Stimulated activated naive CD4-positive, alpha-beta T cell (primary cell): ENCODE measurements at regions not wholly inside any gene's neighbourhood (a gene's known extent, or its start where the extent isn't known, plus 50 kb on each side); places are given as distances from the start of the nearest gene placed in this dataset.
"Not testable (repeated sequence)": the region's sequence is repeated elsewhere in the genome, so short reads cannot be mapped to it uniquely, and the experiment has no call there.

ENCODE experiments used
- DNase-seq, 6 experiments: peaks; one replicate each; lab custom pipeline; 2025; lab: John Stamatoyannopoulos, UW

DNA sequence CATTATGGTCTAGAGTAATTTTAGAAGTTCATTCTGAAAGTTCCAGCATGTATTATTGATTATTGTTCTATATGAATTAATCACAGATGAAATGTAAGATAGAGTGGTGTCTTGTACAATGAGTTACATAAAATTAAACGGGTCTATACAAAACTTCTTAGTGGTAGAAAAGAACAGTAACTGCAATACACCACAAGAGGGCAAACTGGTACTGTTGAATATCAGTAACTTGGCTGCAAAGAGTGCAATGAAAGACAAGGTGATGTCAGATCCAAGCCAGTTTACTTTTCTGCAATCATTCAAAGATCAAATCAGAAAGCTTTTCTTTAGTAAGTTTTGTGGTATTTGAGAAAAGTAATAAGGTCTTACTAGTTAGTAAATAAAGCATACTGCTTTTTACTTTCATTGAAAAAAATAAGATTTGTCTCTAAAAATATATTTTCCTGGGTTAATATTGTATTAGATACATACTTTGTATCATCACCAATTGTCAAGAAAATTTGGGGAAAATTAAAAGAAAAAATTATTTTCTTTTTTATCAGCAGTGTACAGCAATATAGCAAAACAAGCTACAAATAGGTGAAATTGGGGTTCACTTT, 66.4 kb upstream of the BTG3 start:
- DNase-seq: peak in 3 of 6 experiments; percentile 48 to 68 (median 61)

DNA sequence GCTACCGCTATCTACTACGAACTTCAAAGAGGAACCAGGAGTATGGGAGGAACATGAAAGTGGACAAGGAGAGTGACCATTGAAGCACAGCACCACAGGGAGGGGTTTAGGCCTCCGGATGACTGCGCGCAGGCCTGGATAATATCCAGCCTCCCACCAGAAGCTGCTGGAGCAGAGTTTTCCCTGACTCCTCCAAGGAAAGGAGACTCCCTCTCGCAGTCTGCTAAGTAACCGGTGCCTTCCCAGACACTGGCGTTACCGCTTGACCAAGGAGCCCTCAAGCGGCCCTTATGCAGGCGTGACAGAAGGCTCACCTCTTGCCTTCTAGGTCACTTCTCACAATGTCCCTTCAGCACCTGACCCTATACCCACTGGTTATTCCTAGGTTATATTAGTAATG, 64.2 kb upstream of the BTG3 start:
- DNase-seq: not testable (repeated sequence)

DNA sequence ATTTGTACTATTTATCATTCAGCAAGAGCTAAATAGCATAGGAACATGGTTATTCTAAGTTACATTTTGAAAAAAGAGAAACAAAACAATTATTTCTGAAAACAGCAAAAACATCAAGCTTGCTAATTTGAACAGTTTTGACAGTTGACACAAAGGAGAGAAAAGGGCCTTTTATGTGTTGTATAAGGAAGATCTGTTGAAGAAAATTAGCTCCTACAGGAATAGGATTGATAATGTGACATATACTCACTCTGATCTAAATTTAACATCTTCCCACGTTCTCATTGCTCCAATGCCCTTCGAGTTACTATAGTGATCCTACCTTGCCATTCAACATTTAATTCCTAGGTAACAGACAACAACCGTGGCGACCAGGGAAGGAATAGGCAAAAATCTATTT, 61.4 kb upstream of the BTG3 start:
- no peak for DNase-seq

DNA sequence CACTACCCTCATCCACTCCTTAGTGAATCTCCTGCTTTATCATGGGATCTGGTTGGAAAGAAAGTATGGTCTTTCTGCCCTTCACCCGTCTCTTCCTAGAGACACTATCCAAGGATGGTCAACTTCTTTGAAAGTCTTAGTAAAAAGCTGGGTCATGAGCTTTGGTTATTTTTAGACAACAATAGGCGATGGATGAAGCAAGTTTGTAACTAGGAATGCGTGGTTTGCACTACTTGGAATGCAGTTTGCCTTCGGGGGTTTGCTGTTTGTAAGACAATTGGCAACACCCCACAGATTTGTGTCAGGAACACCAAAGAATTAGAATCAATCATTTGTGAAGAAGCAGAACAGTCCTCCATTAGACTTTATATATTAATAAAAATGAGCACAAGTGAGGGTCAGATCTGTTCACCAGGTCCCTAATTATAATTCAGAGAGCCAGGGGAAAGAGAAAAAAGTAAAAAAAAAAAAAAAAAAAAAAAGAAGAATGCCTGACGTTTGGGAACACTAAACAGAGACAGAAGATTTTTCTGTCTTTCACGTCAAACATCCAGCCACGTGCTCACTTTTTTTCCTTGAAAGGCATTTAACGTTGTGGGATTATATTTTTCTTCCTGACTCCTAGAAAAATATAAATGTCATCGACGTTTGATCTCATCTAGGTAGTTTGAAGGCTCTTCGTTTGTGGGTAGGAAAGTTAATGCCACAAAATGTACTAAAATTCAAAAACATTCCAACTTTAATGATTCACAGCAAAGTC, 60.7 kb upstream of the BTG3 start:
- no peak for DNase-seq

DNA sequence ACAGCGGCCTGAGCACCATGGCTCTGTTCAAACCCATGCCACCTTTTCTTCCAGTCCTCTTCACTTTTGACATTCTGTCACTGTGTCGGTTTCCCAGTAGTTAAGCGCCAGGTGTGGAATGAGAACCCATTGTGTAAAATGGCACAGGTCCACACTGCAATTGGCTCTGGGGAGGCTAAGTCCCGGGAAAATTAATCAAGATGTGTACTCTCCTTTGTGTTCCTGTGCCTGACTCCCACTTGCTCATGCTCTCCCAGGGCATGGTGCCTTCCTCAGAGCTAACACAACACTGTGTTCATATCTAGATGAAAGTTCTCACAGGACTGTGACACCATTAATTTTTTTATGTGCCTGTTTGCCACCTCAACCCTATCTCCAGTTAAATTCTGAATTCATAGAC, 59.0 kb upstream of the BTG3 start:
- no peak for DNase-seq

DNA sequence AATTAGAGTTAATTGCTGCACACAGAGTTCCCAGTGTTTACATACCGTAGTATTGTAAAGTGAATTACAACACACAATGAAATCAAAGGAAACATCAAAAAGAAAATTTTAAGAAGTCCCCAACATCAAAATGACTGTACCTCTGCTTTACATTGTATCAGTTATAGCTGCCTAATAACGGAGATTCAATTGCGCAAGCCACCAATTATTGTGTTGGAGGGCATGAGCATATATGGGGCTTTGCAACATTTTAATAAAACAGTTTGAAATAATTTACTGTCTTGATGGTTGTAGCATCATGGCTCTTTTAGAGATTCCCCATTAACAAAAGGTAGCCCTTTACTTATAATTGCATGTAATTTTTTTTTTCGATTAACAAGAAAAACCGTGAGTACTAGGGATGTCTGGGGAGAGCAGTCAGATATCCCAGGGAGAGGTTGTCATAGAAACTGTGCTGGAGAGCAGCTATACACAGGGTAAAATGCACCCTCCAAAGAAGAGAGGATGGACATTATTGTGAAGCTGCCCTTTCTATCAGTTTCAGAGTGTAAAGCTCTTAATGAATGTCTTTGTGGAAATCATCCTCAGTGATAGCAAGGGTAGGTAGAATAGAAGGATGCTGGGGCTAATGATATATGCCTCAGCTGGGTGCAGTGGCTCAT, 55.9 kb upstream of the BTG3 start:
- DNase-seq: no peak

DNA sequence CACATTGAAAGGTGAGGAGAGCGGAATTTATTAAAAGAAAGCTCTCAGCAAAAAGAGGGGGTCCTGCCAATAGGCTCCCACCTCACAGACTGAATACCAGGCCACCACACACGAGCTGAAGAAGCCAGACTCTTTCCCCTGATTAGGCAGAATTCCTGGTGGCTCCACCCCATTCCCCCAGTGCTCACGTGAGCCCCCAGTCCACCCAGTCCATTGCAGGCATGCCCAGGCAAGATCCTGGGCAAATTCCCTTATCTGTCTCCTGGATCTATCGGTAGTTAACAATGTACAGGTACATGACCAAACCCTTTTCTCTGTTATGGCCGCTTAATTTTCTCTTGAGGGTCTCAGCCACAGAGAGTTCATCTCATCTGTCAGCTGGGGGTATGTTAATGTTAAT, 54.6 kb upstream of the BTG3 start:
- no peak for DNase-seq
